Stimulated activated CD8-positive, alpha-beta memory T cell treated with anti-CD3 and anti-CD28 coated beads, Interleukin-15, amount 100 ng/mL, for 48 hours (primary cell): ENCODE measurements at regions not wholly inside any gene's neighbourhood (a gene's known extent, or its start where the extent isn't known, plus 50 kb on each side); places are given as distances from the start of the nearest gene placed in this dataset.
"Not testable (repeated sequence)": the region's sequence is repeated elsewhere in the genome, so short reads cannot be mapped to it uniquely, and the experiment has no call there.

ENCODE experiments used
- DNase-seq, 2 donors: peaks; one replicate each; pipeline ENCODE4 v3.0.0-alpha.2; 2020; ENCODE audit warnings: low read depth in 2 of 2

DNA sequence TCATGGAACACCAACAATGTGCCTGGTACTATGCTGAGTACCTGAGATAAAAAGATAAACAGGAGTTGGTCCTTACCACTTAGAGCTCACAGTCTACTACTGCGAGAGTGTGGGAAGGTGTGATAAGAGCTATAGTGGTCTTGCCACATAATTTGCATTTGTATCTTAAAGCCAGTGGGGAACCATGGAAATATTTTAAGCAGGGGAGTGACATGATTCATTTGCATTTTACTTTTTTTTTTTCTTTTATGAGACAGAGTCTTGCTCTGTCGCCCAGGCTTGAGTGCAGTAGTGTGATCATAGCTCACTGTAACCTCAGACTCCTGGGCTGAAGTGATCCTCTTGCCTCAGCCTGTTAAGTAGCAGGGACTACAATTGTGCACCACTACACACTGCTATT lies 54.2 kb upstream of the FAM72C start:
- not testable (repeated sequence) for DNase-seq

- not testable (repeated sequence) for DNase-seq
These were observed 50.1 kb upstream of the FAM72C start for GRCh38 chr1:144021690-144022384.
